Central memory CD4-positive, alpha-beta T cell (primary cell): ENCODE measurements at regions not wholly inside any gene's neighbourhood (a gene's known extent, or its start where the extent isn't known, plus 50 kb on each side); places are given as distances from the start of the nearest gene placed in this dataset.
"Not testable (repeated sequence)": the region's sequence is repeated elsewhere in the genome, so short reads cannot be mapped to it uniquely, and the experiment has no call there.

Source experiments
- DNase-seq: peaks from one replicate; pipeline ENCODE4 v3.0.0; 2022

GRCh38 chr18:78493490-78493889 lies 486.1 kb upstream of the SALL3 start:
- DNase-seq = not testable (repeated sequence)

GRCh38 chr18:78494204-78495085 lies 485.2 kb upstream of the SALL3 start:
- no peak for DNase-seq

DNA sequence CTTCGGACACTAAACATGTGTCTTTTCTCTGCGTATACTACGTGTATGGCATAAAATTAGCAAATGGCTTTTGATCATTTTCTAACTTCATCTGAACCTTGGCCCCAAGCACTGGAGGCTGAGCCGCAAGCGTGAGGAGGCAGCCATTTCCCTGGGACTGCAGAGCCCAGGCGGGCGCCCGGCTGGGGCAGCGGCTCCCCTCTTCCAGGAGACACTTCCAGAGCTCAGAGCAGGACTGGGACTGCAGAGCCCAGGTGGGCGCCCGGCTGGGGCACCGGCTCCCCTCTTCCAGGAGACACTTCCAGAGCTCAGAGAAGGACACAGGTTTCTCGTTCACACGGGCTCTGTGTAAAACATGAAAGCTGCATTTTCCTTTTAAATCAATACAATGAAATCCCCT lies 484.1 kb upstream of the SALL3 start:
- no peak for DNase-seq

GRCh38 chr18:78496079-78496478 lies 483.5 kb upstream of the SALL3 start:
- DNase-seq = no peak

DNA sequence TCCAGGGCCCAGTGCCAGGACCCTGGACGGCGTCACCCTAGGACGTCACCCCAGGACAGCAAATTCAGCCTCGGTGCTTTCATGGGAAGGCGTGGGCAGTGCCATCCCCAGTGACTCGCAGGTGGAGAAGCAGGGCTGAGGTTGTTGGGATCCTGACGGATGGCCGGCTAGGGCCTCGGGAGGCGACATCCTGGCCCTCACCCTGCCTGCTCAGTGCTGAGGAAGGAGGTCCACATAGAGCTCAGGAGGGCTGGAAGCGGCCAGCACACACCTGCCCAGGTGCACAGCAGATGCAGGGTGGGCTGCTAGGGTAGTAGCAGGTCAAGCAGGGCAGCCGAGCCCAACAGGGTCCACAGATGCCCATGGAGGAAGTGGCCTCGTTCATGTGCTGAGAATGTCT lies 482.0 kb upstream of the SALL3 start:
- no peak for DNase-seq

DNA sequence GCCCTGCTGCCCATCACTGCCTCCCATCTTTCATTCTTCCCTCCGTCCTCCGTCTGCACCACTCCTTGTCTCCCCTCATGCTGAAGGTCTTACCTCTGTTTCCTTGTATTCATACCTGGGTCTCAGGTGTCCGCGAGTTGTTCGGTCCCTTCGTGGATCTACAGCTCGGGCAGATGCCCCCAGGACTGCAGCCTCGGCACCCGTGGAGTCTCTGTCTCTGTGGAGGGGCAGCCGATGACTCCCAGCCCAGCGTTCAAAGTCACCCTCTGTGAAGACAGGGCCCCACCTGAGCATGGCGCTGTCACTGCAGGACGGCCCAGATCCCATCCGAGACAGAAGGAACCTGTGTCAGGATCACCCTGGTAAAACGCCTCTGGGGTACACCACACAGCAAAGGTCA lies 480.0 kb upstream of the SALL3 start:
- no peak for DNase-seq

DNA sequence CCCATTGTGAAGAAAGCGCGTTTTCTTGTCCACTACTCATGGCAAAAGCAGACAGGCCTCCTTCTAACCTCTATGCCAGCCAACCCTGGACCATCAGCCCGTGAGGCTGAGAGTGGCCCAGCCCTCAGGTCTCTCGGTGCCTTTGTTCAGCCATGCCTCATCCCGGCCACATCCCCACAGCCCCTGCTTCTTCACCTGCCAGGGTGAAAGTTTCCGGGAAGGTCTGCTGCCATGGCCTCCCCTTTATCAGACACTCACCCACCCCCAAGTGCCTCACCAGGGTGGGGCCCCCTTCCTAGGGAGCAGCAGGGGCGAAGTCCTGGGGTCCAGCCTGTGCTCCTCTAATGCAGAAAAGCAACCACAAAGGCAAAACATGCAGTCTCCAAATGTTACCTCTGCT lies 478.4 kb upstream of the SALL3 start:
- no peak for DNase-seq

- DNase-seq = no peak
These were observed 476.5 kb upstream of the SALL3 start for GRCh38 chr18:78503129-78503528.

GRCh38 chr18:78505851-78506461 lies 473.7 kb upstream of the SALL3 start:
- DNase-seq = no peak

- DNase-seq = no peak
These were observed 472.4 kb upstream of the SALL3 start for GRCh38 chr18:78507217-78507616.

DNA sequence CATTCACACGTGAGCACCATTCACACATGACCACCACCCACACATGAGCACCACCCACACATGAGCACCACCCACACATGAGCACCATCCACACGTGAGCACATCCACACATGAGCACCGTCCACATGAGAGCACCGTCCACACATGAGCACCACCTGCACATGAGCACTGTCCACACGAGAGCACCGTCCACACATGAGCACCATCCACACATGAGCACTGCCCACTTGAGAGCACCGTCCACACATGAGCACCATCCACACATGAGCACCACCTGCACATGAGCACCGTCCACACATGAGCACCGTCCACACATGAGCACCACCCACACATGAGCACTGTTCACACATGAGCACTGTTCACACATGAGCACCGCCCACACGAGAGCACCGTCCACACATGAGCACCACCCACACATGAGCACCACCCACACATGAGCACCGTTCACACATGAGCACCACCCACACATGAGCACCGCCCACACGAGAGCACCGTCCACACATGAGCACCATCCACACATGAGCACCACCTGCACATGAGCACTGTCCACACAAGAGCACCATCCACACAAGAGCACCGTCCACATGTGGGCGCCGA lies 471.3 kb upstream of the SALL3 start:
- not testable (repeated sequence) for DNase-seq

GRCh38 chr18:78510091-78510490 lies 469.5 kb upstream of the SALL3 start:
- DNase-seq = no peak

DNA sequence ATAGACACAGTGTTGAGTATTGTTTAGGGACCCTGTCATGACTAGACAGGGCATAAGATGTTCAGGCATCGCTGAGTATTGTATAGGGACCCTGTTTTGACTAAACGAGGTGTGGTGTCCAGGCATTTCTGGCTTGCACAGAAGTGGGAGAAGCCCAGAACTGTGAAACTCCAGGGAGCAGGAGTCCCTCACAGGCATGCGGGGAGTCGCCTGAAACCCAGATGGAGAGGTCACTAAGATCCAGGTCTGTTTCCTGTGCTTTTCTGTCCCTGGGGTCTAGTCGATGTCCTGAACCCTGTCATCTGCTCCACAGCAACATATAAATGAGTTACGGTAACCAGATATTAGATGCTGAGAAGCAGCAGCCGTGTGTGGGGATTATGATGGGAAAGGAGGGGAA lies 469.0 kb upstream of the SALL3 start:
- DNase-seq = no peak

- DNase-seq = no peak
These were observed 467.7 kb upstream of the SALL3 start for GRCh38 chr18:78511666-78512601.

- DNase-seq = no peak
These were observed 464.5 kb upstream of the SALL3 start for GRCh38 chr18:78514910-78515670.

DNA sequence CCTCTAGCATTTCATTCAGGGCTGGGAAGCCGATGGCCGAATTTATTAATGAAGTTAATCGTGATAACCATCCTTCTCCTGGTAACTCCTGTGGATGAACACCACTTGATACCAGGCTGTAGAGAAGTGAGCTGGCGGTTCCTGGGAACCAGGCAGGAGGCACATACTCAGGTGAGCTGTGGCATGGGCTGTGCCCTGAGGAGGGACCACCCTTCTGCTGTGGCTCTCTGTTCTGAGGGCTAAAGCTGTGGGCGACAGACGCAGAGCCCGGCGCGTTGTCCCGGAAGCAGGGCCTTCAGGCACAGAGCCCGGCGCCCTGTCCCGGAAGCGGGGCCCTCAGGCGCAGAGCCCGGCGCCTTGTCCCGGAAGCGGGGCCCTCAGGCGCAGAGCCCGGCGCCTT lies 462.3 kb upstream of the SALL3 start:
- no peak for DNase-seq

DNA sequence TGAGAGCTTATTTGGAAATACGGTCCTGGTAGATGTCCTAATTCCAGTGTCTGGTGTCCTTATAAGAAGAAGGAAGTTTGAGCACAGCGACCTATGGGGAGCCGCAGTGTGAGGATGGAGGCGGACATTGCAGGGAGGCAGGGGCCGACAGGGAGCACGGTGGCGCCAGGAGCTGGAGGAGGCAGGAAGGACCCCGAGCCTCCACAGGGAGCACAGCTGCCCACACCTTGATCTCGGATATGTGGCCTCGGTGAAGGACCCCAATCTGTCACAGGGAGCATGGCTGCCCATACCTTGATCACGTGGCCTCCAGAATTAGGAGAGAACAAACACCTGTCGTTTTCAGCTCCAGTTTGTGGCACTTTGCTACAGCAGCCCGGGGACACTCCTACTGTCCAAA lies 461.6 kb upstream of the SALL3 start:
- DNase-seq = no peak

GRCh38 chr18:78518805-78519204 lies 460.8 kb upstream of the SALL3 start:
- no peak for DNase-seq

DNA sequence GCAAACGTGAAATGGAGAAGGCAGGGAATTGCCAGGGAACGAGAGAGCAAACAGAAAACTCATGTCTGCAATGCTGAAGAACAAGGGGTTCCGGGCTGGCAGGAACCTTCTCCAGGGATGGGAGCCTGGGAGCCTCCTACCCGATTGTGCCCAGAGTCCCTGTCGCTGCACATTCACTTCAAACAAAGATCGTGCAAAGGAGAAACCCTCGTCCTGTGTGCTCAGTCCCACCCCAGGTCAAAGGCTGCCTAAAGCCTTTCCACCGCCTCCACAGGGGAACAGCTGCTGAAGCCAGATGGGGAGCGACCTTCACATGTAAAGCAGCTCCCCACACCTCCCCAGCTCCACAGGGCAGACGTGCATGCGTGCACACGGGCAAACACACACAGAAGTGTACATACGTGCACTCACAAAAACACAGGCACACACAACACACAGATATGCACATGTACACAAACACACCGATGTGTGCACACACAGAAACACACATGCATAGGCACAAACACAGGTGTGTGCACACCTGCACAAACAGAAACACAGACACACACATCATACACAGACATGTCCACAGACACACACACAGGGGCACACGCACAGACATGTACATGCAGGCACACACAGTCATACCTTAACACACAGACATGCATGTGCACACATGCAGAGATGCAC lies 460.1 kb upstream of the SALL3 start:
- DNase-seq = no peak

DNA sequence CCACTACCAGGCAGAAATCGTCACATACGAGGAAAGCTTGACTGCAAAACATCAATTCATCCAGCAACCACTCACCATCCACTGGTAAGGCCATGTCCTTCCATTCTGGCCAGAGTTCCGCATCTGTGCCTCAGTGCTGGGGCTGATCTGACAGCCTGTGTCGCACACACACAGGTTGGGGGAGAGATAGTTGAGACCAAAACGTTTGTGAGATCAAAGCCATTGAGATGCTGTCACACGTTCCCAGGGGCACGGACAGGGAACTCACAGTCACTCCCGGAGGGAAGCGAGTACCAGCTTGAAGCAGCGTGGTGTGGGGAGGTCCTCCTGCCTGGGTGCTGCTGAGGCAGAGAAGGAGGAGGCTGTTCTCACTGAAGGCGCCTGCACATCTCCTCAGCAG lies 458.5 kb upstream of the SALL3 start:
- no peak for DNase-seq

- DNase-seq = no peak
These were observed 457.9 kb upstream of the SALL3 start for GRCh38 chr18:78521744-78522143.

GRCh38 chr18:78522507-78522906 lies 457.1 kb upstream of the SALL3 start:
- no peak for DNase-seq
